IPS-18a (cell line): ENCODE measurements at regions not wholly inside any gene's neighbourhood (a gene's known extent, or its start where the extent isn't known, plus 50 kb on each side); places are given as distances from the start of the nearest gene placed in this dataset.

Source experiments
- H3K27ac ChIP-seq: one replicate; pipeline ENCODE4 v1.5.1; 2013; ENCODE audit warnings: low read length
- H3K27me3 ChIP-seq: one replicate; pipeline ENCODE4 v1.6.1; 2013; ENCODE audit warnings: mild to moderate bottlenecking, low read length; ENCODE audit not compliant: control insufficient read depth, insufficient read depth
- H3K36me3 ChIP-seq: one replicate; pipeline ENCODE4 v1.6.1; 2013; ENCODE audit warnings: low read depth, low read length; ENCODE audit not compliant: control insufficient read depth
- H3K4me1 ChIP-seq: one replicate; pipeline ENCODE4 v1.6.1; 2013; ENCODE audit warnings: low read depth, low read length; ENCODE audit not compliant: control insufficient read depth
- H3K4me3 ChIP-seq: one replicate; pipeline ENCODE4 v1.5.1; 2013; ENCODE audit warnings: low read length
- H3K9ac ChIP-seq: one replicate; pipeline ENCODE4 v1.6.1; 2013; ENCODE audit warnings: mild to moderate bottlenecking, low read length, moderate library complexity
- H3K9me3 ChIP-seq: one replicate; pipeline ENCODE4 v1.6.1; 2013; ENCODE audit warnings: low read depth, low read length; ENCODE audit not compliant: control insufficient read depth

- Histone ChIP-seq H3K9me3 (peaks cover 8% of the 10 kb centered on the region), H3K4me3 (no peak overlapping the region), H3K9ac (no peak overlapping the region), H3K4me1 (no peaks in the 10 kb centered on the region), H3K27me3 (no peaks in the 10 kb centered on the region), H3K36me3 (no peaks in the 10 kb centered on the region), H3K27ac (no peak overlapping the region)
Measured at GRCh38 chrX:39367416-39367815, 566.2 kb downstream of the MID1IP1 start.

GRCh38 chrX:39372115-39372514 lies 570.9 kb downstream of the MID1IP1 start:
- no peak overlapping the region for H3K4me3 ChIP-seq
- no peaks in the 10 kb centered on the region for H3K4me1 ChIP-seq
- H3K36me3 ChIP-seq, result no peaks in the 10 kb centered on the region
- H3K9ac ChIP-seq, result no peak overlapping the region
- no peaks in the 10 kb centered on the region for H3K27me3 ChIP-seq
- no peak overlapping the region for H3K27ac ChIP-seq
- peaks cover 4% of the 10 kb centered on the region for H3K9me3 ChIP-seq

GRCh38 chrX:39377157-39377556 lies 575.9 kb downstream of the MID1IP1 start:
- Histone ChIP-seq H3K27ac (no peak overlapping the region), H3K9ac (no peak overlapping the region), H3K4me3 (no peak overlapping the region), H3K4me1 (no peaks in the 10 kb centered on the region), H3K9me3 (no peaks in the 10 kb centered on the region), H3K27me3 (no peaks in the 10 kb centered on the region), H3K36me3 (no peaks in the 10 kb centered on the region)

GRCh38 chrX:39377773-39378172 lies 576.5 kb downstream of the MID1IP1 start:
- Histone ChIP-seq H3K36me3 (no peaks in the 10 kb centered on the region), H3K9me3 (no peaks in the 10 kb centered on the region), H3K27me3 (no peaks in the 10 kb centered on the region), H3K27ac (no peak overlapping the region), H3K9ac (no peak overlapping the region), H3K4me3 (no peak overlapping the region), H3K4me1 (no peaks in the 10 kb centered on the region)

GRCh38 chrX:39381422-39381821 lies 580.2 kb downstream of the MID1IP1 start:
- no peaks in the 10 kb centered on the region for H3K36me3 ChIP-seq
- H3K4me3 ChIP-seq, result no peak overlapping the region
- H3K27me3 ChIP-seq, result no peaks in the 10 kb centered on the region
- H3K9me3 ChIP-seq, result no peaks in the 10 kb centered on the region
- H3K9ac ChIP-seq, result no peak overlapping the region
- no peak overlapping the region for H3K27ac ChIP-seq
- no peaks in the 10 kb centered on the region for H3K4me1 ChIP-seq

- H3K36me3 ChIP-seq, result no peaks in the 10 kb centered on the region
- no peaks in the 10 kb centered on the region for H3K9me3 ChIP-seq
- no peaks in the 10 kb centered on the region for H3K27me3 ChIP-seq
Measured at GRCh38 chrX:39384996-39385395, 583.7 kb downstream of the MID1IP1 start.

GRCh38 chrX:39388730-39389129 lies 587.5 kb downstream of the MID1IP1 start:
- Histone ChIP-seq H3K27ac (no peak overlapping the region), H3K9ac (no peak overlapping the region)

More at GRCh38 chrX:39384996-39385395, 583.7 kb downstream of the MID1IP1 start:
- Histone ChIP-seq H3K4me3 (no peak overlapping the region), H3K9ac (no peak overlapping the region), H3K27ac (no peak overlapping the region), H3K4me1 (no peaks in the 10 kb centered on the region)

GRCh38 chrX:39396358-39396995 lies 595.2 kb downstream of the MID1IP1 start:
- Histone ChIP-seq H3K4me3 (no peak overlapping the region), H3K27me3 (no peaks in the 10 kb centered on the region), H3K36me3 (no peaks in the 10 kb centered on the region), H3K9ac (no peak overlapping the region), H3K4me1 (peaks cover 3% of the 10 kb centered on the region), H3K27ac (no peak overlapping the region), H3K9me3 (no peaks in the 10 kb centered on the region)

More at GRCh38 chrX:39388730-39389129, 587.5 kb downstream of the MID1IP1 start:
- no peak overlapping the region for H3K4me3 ChIP-seq
- H3K4me1 ChIP-seq, result no peaks in the 10 kb centered on the region
- no peaks in the 10 kb centered on the region for H3K27me3 ChIP-seq
- no peaks in the 10 kb centered on the region for H3K9me3 ChIP-seq
- no peaks in the 10 kb centered on the region for H3K36me3 ChIP-seq

GRCh38 chrX:39397561-39398199 lies 596.4 kb downstream of the MID1IP1 start:
- no peaks in the 10 kb centered on the region for H3K27me3 ChIP-seq
- no peaks in the 10 kb centered on the region for H3K36me3 ChIP-seq
- H3K9ac ChIP-seq, result no peak overlapping the region
- no peak overlapping the region for H3K4me3 ChIP-seq
- H3K9me3 ChIP-seq, result no peaks in the 10 kb centered on the region
- H3K27ac ChIP-seq, result no peak overlapping the region
- H3K4me1 ChIP-seq, result peaks cover 3% of the 10 kb centered on the region

GRCh38 chrX:39398215-39398962 lies 597.1 kb downstream of the MID1IP1 start:
- H3K4me3 ChIP-seq, result no peak overlapping the region
- H3K9ac ChIP-seq, result no peak overlapping the region
- no peak overlapping the region for H3K27ac ChIP-seq
- H3K9me3 ChIP-seq, result no peaks in the 10 kb centered on the region
- H3K4me1 ChIP-seq, result peaks cover 3% of the 10 kb centered on the region
- no peaks in the 10 kb centered on the region for H3K36me3 ChIP-seq
- H3K27me3 ChIP-seq, result no peaks in the 10 kb centered on the region

- Histone ChIP-seq H3K36me3 (no peaks in the 10 kb centered on the region), H3K9ac (no peak overlapping the region), H3K27me3 (no peaks in the 10 kb centered on the region), H3K4me3 (no peak overlapping the region), H3K9me3 (no peaks in the 10 kb centered on the region), H3K27ac (no peak overlapping the region), H3K4me1 (peaks cover 3% of the 10 kb centered on the region)
Measured at GRCh38 chrX:39398963-39399261, 597.7 kb downstream of the MID1IP1 start.
